WI38 (cell line): ENCODE measurements at regions not wholly inside any gene's neighbourhood (a gene's known extent, or its start where the extent isn't known, plus 50 kb on each side); places are given as distances from the start of the nearest gene placed in this dataset.
"Not testable (repeated sequence)": the region's sequence is repeated elsewhere in the genome, so short reads cannot be mapped to it uniquely, and the experiment has no call there.

Experiments used
- H3K4me3 ChIP-seq: 2 replicates; pipeline ENCODE4 v1.5.1; 2011; ENCODE audit warnings: low read depth, mild to moderate bottlenecking, control low read depth, low read length
- TF ChIP-seq, protein P1 (sequence below): IDR thresholded peaks from 2 replicates; pipeline ENCODE4 v1.5.1; 2012; ENCODE audit warnings: low read depth, mild to moderate bottlenecking, control low read depth, low read length

DNA sequence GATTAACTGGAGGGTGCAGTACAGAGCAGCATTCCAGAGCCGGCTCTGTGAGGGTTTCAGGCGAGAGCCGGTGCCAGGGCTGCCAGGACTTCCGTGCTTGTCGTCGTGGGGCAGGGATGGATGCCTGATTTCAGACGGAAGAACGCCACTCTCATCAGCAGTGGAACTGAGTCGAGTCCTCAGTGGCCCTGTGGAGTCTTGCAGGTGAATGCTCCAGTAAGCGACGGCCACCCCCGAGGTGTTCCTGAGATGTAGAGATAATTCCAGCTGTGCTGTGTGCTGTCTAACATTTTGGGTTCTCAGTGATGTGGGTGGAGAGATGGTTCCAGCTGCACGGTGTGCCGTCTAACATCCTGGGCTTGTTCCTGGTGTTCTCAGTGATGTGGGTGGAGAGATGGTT is 103.1 kb upstream of the ALKAL2 start:
- TF ChIP-seq, protein P1, sequence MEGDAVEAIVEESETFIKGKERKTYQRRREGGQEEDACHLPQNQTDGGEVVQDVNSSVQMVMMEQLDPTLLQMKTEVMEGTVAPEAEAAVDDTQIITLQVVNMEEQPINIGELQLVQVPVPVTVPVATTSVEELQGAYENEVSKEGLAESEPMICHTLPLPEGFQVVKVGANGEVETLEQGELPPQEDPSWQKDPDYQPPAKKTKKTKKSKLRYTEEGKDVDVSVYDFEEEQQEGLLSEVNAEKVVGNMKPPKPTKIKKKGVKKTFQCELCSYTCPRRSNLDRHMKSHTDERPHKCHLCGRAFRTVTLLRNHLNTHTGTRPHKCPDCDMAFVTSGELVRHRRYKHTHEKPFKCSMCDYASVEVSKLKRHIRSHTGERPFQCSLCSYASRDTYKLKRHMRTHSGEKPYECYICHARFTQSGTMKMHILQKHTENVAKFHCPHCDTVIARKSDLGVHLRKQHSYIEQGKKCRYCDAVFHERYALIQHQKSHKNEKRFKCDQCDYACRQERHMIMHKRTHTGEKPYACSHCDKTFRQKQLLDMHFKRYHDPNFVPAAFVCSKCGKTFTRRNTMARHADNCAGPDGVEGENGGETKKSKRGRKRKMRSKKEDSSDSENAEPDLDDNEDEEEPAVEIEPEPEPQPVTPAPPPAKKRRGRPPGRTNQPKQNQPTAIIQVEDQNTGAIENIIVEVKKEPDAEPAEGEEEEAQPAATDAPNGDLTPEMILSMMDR: no peak
- no peak overlapping the region for H3K4me3 ChIP-seq

GRCh38 chr2:389985-390384 is 102.1 kb upstream of the ALKAL2 start:
- not testable (repeated sequence) for H3K4me3 ChIP-seq

- not testable (repeated sequence) for H3K4me3 ChIP-seq
Measured at GRCh38 chr2:388752-389151, 100.9 kb upstream of the ALKAL2 start.

DNA sequence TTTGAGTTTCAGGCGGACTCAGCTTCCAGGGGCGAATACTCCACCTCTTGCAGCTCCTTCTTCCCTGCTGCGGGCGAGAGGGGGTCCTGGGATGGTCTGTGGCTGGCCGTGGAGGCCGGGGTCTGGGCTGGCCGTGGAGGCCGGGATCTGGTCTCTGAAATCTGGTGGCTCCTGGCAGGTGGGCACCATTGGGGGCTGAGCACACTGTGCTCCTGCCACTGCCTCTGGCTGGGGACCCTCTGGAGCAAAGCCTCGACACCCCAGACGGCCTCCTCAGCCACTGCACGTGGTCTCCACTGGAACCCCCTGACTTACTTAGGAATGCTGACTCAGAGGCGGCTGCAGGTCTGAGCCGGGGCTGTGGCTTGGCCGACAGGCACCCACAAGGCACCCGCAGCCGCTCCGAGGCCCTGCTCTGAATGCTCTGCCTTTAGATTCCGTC is 100.1 kb upstream of the ALKAL2 start:
- no peak overlapping the region for H3K4me3 ChIP-seq
- TF ChIP-seq, protein P1: no peak

GRCh38 chr2:386406-387103 is 98.7 kb upstream of the ALKAL2 start:
- TF ChIP-seq, protein P1: no peak
- no peak overlapping the region for H3K4me3 ChIP-seq

GRCh38 chr2:385785-386184 is 97.9 kb upstream of the ALKAL2 start:
- H3K4me3 ChIP-seq: no peak overlapping the region
- TF ChIP-seq, protein P1: no peak

GRCh38 chr2:385061-385460 is 97.2 kb upstream of the ALKAL2 start:
- no peak overlapping the region for H3K4me3 ChIP-seq
- TF ChIP-seq, protein P1: no peak

DNA sequence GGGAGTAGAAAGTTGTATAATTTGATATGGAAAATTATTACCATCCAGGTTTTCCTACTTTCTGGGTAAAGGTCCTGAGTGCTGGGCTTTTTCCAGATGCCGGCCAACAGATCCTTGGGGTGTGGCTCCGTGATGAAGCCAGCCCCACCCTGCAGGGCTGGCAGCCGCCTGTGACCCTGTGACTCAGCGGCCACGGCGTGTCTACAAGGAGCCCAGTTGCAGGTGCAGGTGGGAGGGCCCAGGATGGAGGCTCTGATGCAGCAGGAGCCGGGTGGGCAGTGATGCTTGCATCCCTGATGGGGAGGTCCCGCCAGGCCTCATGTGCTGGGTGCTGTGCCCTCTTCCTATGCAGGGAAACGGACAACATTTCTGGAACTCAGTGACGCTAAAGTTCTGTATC is 96.0 kb upstream of the ALKAL2 start:
- TF ChIP-seq, protein P1: no peak

More for the DNA sequence above, 96.0 kb upstream of the ALKAL2 start:
- no peak overlapping the region for H3K4me3 ChIP-seq
